Neural progenitor cell (in vitro differentiated cells): ENCODE measurements at regions not wholly inside any gene's neighbourhood (a gene's known extent, or its start where the extent isn't known, plus 50 kb on each side); places are given as distances from the start of the nearest gene placed in this dataset.

Source experiments
- EZH2 ChIP-seq: fragments of 200-600 bp; sonication (generic); IDR thresholded peaks from 2 replicates; pipeline ENCODE4 v1.6.1; 2017; ENCODE audit warnings: antibody characterized with exemption, mild to moderate bottlenecking, moderate library complexity
- EZH2phosphoT487 ChIP-seq: fragments of 200-600 bp; sonication (generic); IDR thresholded peaks from 2 replicates; pipeline ENCODE4 v1.6.1; 2017; ENCODE audit warnings: antibody characterized with exemption
- TF ChIP-seq, protein P1 (sequence below): fragments of 200-600 bp; sonication (generic); IDR thresholded peaks from 2 replicates; pipeline ENCODE4 v1.5.1; 2017; ENCODE audit warnings: antibody characterized with exemption, mild to moderate bottlenecking

DNA sequence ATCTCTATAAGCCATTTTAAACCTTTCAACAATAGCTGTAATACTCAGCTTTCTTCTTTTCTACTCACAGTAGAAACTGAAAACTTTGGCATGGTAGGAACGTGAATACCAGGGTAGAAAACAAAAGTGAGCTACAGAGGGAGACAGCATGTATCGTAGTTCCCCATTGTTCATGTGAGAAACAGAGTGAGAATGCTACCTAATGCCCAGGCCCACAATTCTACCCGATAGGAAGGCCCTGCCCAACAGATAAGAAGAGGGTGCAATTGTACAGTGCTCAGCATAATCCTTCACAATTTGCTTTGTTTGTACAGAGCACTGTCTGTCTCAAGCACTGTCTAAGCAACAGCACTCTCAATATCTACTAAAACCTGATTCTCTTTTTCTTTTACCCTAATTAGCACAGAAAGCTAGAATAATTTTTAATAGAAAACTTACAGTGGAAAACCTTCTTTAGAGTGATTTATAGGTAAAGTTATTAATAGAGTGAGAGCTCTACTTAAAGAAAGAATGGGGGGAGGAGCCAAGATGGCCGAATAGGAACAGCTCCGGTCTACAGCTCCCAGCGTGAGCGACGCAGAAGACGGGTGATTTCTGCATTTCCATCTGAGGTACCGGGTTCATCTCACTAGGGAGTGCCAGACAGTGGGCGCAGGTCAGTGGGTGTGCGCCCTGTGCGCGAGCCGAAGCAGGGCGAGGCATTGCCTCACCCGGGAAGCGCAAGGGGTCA lies 322.3 kb downstream of the EFNB2 start:
- TF ChIP-seq, protein P1, sequence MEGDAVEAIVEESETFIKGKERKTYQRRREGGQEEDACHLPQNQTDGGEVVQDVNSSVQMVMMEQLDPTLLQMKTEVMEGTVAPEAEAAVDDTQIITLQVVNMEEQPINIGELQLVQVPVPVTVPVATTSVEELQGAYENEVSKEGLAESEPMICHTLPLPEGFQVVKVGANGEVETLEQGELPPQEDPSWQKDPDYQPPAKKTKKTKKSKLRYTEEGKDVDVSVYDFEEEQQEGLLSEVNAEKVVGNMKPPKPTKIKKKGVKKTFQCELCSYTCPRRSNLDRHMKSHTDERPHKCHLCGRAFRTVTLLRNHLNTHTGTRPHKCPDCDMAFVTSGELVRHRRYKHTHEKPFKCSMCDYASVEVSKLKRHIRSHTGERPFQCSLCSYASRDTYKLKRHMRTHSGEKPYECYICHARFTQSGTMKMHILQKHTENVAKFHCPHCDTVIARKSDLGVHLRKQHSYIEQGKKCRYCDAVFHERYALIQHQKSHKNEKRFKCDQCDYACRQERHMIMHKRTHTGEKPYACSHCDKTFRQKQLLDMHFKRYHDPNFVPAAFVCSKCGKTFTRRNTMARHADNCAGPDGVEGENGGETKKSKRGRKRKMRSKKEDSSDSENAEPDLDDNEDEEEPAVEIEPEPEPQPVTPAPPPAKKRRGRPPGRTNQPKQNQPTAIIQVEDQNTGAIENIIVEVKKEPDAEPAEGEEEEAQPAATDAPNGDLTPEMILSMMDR: no peak
- TF ChIP-seq EZH2 (no peak), EZH2phosphoT487 (no peak)
